GM10248 (cell line): ENCODE measurements at regions not wholly inside any gene's neighbourhood (a gene's known extent, or its start where the extent isn't known, plus 50 kb on each side); places are given as distances from the start of the nearest gene placed in this dataset.

ENCODE experiments used
- CTCF ChIA-PET: fragments of 300-600 bp; sonication (Branson Sonifier 250); formaldehyde crosslinking; extraction: SDS; loops from one replicate; lab custom pipeline; 2021; ENCODE audit warnings: antibody characterized with exemption; lab: Yijun Ruan, JAX
- POLR2A ChIA-PET: fragments of 350-650 bp; sonication (Branson Sonifier 250); formaldehyde crosslinking; extraction: SDS; loops from one replicate; lab custom pipeline; 2020; ENCODE audit warnings: antibody characterized with exemption; lab: Yijun Ruan, JAX
- DNase-seq: peaks from one replicate; pipeline ENCODE4 v3.0.0; 2012; ENCODE audit errors: extremely low spot score
- CTCF ChIP-seq: IDR thresholded peaks from 2 replicates; pipeline ENCODE4 v1.5.1; 2012; ENCODE audit warnings: mild to moderate bottlenecking, low read depth; ENCODE audit errors: extremely low read depth, missing control alignments, control extremely low read depth

DNA sequence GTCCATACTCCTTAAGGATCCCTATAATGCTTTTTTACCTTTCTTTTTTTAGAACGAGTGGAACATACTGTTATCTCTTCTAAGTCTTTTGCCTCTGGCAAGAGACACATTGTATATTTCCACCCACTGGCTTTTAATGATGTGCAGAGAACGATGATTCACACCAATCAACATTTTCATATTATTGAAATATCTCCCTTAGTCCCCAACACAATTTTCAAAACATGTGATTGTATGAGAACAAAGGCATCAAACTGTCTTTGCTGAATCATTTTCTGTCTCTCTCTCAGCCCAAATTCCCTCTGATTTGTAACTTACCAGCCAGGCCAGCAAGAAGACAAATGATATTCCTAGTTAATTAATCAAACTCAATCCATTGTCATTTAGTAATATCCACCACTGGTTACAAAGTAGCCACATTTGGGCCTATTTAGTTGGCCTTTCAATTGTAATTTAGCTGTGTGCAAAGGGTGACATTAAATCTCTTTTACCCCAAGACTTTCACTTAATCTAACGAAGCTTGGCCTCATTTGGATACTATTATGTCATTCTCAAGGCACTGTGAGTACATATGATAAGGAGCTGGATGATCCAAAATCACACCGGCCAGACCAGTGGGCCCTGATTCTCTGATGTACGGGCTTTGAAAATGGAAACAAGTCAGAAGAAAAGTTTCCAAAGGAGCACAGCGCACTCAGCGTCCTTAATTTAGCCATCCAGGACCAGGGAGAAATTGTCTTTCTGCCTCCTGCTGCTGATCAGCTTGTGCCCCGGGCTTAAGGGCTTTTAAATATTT is 185.1 kb downstream of the SCG2 start:
- ChIA-PET POLR2A (no interaction called here), CTCF (no interaction called here)
- DNase-seq, result no peak
- no peak for TF ChIP-seq CTCF

- POLR2A ChIA-PET, result no interaction called here
- no peak for DNase-seq
- CTCF ChIA-PET, result no interaction called here
- no peak for TF ChIP-seq CTCF
These were observed 184.0 kb downstream of the SCG2 start for GRCh38 chr2:223418131-223418530.

DNA sequence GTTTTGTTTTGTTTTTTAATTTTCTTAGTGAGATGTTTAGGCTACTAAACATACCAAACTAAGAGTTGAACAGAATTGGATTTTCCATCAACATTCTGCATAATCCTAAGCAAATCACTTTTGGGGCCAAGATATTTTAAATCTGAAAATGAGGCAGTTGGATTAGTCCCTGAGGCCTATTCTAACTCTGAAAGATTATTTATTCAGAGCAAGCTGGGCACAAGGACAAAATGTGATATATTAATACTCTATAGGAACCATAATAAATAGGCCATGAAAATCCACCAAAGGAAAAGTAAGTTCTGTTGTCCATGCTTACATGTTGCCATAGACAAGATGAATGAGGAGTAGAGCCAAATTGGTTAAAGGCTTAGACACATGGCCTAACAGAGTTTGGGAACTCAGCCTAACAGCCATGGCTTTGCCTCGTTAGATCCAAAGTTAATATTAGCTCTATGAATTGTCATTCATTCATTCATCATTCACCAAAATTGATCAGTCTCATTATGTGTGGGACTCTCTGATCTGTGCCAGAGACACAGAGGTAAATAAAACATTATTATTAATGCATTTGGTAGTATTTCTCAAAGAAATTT is 183.5 kb downstream of the SCG2 start:
- POLR2A ChIA-PET, result no interaction called here
- CTCF ChIA-PET, result no interaction called here
- DNase-seq, result no peak
- no peak for TF ChIP-seq CTCF

DNA sequence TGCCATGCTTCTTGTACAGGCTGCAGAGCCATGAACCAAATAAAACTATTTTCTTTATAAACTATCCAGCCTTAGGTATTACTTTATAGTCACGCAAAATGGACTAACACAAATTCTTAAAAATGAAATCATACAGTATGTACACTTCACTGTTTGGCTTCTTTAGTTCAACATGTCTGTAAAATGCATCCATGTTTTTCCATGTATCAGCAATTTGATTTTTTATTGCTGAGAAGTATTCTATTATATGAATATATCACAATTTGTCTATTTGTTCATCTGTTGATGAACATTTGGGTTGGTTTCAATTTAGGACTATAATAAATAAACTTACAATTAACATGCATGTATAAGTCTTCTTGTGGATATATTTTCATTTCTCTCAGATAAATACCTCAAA is 182.1 kb downstream of the SCG2 start:
- no peak for TF ChIP-seq CTCF
- CTCF ChIA-PET, result no interaction called here
- POLR2A ChIA-PET, result no interaction called here
- no peak for DNase-seq

- CTCF ChIA-PET, result no interaction called here
- POLR2A ChIA-PET, result no interaction called here
- no peak for TF ChIP-seq CTCF
- no peak for DNase-seq
These were observed 170.7 kb downstream of the SCG2 start for GRCh38 chr2:223431479-223431878.

- no peak for DNase-seq
- ChIA-PET POLR2A (no interaction called here), CTCF (no interaction called here)
- TF ChIP-seq CTCF, result no peak
These were observed 168.7 kb downstream of the SCG2 start for GRCh38 chr2:223433461-223433860.
